HG03521 (cell line): ENCODE measurements at regions not wholly inside any gene's neighbourhood (a gene's known extent, or its start where the extent isn't known, plus 50 kb on each side); places are given as distances from the start of the nearest gene placed in this dataset.

Experiments
- ATAC-seq: cut with Tn5 transposase; IDR thresholded peaks from one replicate; pipeline ENCODE4 v1.9.1; 2021; ENCODE audit warnings: mild to moderate bottlenecking, moderate library complexity; ENCODE audit not compliant: unreplicated experiment

GRCh38 chr1:71269179-71269578 is 188.3 kb upstream of the ZRANB2 start:
- no peak for ATAC-seq

DNA sequence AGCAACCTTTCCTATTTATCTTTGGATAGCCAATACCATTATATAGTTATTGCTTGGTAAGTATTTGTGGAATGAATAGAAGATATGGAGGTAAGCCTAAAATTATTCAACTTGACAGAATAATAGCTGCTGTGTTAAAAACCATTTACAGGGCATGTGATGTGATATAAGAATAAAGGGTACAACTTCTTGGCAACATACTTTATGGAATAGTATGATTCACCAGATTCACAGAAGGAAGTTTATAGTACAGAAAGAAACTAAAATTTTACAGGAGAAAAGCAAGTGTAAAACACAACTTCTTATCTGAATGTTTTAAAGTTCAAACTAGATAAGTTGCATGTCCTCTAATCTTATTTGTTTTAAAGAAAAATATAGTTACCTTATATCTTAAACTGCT is 186.4 kb upstream of the ZRANB2 start:
- no peak for ATAC-seq

DNA sequence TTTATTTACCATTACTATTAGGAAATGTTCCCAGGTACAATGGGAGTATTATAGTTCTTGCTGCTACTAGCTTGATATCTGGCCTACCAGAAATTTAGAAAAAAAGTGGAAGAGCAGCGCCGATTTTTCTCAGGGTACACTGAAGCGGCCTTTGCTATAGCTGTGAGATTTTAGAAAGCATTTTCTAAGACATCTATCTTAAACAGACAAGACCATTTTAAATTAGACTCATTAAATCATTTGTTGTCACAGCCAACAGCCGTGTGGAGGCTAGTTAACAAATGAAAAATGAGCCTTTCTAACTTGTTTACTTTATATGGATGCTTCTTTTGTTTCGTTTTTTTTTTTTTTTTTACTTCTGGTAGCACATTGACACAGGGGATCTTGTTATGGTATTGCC is 183.2 kb upstream of the ZRANB2 start:
- ATAC-seq, result no peak

DNA sequence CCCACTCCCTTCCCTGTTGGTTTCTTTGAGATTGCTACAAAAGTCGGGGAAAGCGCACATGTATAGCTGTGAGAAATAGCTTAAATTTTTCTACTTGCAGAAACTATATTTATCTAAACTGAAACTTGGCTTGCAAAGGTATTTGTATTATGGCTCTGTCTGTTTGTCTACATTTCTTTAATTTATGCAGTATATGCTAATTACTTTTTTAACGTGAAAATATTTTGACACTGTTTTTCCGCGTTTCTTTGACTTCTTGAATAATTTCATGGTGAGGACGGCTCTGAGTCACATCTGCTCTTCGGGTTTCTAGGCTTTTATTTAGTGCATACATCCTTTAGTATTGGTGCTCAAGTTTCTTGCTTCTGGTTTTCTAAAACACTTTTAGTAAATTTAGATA is 182.1 kb upstream of the ZRANB2 start:
- ATAC-seq, result no peak

GRCh38 chr1:71252900-71253299 is 172.1 kb upstream of the ZRANB2 start:
- ATAC-seq, result no peak

DNA sequence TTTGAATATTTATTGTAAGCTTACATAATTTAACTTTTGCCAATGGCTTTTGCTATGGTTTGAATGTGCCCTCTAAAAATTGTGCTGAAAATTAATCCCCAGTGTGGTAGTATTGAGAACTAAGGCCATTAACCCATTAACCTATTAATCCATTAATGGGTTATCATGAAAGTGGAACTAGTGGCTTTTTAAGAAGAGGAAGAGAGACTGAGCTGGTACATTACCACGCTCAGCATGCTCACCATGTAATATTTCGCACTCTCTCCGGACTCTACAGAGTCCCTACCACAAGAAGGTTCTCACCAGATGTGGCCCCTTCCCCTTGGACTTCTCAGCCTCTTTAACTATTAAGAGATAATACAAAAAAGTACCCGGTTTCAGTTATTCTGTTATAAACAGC is 164.4 kb upstream of the ZRANB2 start:
- ATAC-seq, result no peak

GRCh38 chr1:71242239-71242638 is 161.4 kb upstream of the ZRANB2 start:
- ATAC-seq, result no peak

DNA sequence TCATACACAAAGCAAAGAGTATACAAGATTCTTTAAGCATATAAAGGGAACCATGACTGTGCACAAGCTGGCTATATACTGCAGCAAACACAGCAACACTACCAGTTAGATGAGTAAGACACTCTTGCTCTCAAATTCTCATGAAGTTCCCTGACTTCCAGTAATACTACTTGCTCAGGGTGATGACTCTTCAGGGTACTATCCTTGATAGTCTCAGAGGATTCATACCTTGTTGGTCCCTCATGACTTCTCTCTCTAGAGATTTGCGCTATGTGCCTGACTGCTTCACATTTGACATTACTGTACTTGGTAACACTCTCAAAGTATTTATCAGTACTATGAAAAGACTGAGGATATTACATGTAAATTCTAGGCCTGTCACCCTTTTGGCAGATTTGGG is 159.8 kb upstream of the ZRANB2 start:
- no peak for ATAC-seq

GRCh38 chr1:71236503-71236902 is 155.7 kb upstream of the ZRANB2 start:
- ATAC-seq, result no peak

- ATAC-seq, result no peak
Observed at GRCh38 chr1:71233645-71234044, 152.8 kb upstream of the ZRANB2 start.

DNA sequence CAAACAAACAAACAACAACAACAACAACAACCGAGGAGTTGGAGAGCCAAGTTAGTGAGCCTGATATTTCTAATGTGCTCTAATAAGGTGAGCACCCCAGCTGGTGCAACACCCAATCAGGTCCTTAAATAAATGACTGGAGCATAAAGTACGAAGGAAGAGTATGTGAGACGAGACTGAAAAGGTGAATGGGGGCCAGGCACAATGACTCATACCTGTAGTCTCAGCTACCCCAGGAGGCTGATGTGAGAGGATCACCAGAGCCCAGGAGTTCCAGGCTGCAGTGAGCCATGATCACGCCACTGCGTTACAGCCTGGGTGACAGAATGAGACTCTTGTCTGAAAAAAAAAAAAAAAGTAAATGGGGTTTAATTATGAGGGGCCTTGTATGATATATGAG is 152.0 kb upstream of the ZRANB2 start:
- no peak for ATAC-seq

- ATAC-seq, result no peak
Observed at GRCh38 chr1:71232166-71232763, 151.4 kb upstream of the ZRANB2 start.

GRCh38 chr1:71231751-71232150 is 150.9 kb upstream of the ZRANB2 start:
- ATAC-seq, result no peak

- no peak for ATAC-seq
Observed at GRCh38 chr1:71228742-71229365, 148.0 kb upstream of the ZRANB2 start.

GRCh38 chr1:71228241-71228640 is 147.4 kb upstream of the ZRANB2 start:
- ATAC-seq, result no peak

DNA sequence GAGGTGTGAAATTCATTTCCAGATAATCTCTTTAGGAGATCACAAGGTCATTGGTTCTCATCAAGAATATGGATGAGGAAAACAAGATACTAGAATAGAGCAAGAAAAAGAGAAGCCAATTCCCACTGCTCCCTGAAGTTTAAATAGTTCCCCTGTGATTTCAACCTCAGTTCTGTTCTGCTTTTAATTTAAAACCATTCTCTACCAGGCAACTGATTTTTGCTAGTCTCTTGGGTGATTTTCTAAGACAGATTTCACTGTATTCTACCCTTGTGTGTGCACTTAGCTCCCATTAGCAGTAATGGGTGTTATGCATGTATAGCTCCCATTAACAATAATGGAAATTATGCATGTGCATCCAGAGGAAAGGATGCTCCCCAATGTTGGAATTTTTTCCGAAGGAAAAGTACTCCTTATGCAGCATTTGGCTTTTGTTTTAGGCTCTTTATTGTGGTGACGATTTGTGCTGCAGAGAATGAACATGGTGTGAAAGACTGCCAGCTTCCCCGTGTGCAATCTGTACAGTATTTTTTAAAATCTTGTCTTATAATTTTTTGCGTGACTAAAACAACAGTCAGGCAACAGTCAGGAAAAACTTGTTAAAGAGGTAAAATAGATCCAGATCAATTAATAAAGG is 144.0 kb upstream of the ZRANB2 start:
- no peak for ATAC-seq

DNA sequence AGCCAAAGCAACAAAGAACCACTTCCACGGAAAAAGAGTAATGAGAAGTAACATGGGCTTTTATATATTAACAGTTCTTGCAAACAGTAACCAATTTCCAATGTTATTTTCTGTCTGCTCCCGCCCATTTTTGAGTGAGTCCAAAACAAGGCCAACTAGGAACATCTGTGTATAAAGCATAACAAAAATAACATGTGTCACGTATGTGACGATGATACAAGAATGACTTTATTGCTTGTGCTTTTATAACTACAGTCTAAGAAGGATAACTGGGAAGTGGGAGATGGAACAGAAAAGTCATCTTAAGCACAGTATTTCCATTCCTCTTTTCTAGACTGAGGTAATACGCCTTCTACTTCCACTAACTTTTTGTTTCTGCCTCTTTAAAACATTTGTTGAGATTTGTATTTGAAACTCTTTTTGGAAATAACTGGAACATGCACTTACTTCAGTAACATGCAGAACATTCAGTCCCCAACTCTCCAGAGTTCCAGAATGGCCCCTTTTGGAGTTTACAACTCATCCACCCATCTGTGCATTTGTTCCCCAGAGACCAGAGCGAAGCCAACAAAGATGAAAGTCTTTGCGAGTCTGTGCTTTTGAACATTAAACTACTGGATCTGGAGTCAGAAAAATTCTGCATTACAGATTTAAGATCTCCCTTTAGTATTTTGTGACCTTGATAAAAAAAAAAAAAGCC is 143.0 kb upstream of the ZRANB2 start:
- ATAC-seq, result no peak

- no peak for ATAC-seq
Observed at GRCh38 chr1:71222668-71223067, 141.8 kb upstream of the ZRANB2 start.

GRCh38 chr1:71210718-71211117 is 129.9 kb upstream of the ZRANB2 start:
- no peak for ATAC-seq

DNA sequence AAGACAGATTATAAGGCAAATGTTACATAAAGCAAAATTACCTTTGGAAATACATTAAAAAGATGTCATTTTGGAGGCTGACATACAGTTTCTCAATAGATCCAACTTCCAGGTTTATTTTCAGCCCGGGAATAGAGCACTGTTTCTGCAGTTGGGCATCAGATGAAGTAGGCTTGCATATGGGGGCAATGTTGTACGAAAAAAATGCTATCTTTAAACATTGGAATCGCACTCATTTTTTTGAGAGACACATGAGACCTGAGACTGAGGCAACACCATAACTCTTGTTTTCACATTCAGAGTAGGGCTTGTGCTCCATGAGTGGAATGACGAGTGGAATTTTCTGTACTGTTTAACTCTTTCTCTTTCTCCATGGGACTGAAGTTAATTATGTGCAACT is 122.4 kb upstream of the ZRANB2 start:
- no peak for ATAC-seq

GRCh38 chr1:71200503-71200902 is 119.7 kb upstream of the ZRANB2 start:
- no peak for ATAC-seq

GRCh38 chr1:71196685-71197084 is 115.8 kb upstream of the ZRANB2 start:
- ATAC-seq, result no peak
